ENCODE measurements at regions not wholly inside any gene's neighbourhood (a gene's known extent, or its start where the extent isn't known, plus 50 kb on each side); places are given as distances from the start of the nearest gene placed in this dataset.

DNA sequence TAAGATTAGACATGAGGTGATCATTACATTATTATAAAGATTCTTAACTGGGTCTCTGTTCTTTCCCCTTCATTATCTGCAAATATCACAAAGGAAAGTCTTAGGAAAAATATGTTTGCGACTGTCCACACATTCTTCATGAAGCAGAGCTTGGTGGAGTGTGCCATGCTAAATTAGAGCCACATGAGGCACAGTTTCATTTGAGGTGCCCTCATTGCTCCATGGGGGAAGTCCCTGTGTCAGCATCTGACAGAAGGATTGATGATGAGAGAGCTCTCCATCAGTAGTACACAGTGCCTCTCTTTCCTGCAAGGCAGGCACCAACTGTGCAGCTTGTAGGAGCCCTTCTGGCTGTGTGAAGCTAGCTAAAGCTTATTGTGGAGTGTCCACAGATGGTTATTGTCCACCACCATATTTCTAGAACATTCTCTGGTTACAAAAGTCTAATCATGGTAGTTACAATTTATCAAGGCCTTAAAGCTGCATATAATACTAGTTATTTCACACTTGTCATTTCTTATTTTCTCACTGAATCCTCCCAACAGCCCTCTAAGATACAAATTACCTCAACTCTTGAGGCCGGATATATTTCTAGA, 63.9 kb downstream of the C9orf152 start (continued):
- TF ChIP-seq WRNIP1 (IDR thresholded peaks at IDR 0.05; ENCODE audit: borderline replicate concordance, low read depth, low read length) = peak; percentile 86; the same call in 1 of the 2 replicates
- TF ChIP-seq SMC3 (IDR thresholded peaks at IDR 0.05; ENCODE audit: borderline replicate concordance, low read length) = 0 out of 2 replicates have a peak, but pooled peaks have one; percentile 13
- no peak for TF ChIP-seq CBX3 (IDR thresholded peaks at IDR 0.05; ENCODE audit: borderline replicate concordance, low read depth)
- TF ChIP-seq, protein P1, sequence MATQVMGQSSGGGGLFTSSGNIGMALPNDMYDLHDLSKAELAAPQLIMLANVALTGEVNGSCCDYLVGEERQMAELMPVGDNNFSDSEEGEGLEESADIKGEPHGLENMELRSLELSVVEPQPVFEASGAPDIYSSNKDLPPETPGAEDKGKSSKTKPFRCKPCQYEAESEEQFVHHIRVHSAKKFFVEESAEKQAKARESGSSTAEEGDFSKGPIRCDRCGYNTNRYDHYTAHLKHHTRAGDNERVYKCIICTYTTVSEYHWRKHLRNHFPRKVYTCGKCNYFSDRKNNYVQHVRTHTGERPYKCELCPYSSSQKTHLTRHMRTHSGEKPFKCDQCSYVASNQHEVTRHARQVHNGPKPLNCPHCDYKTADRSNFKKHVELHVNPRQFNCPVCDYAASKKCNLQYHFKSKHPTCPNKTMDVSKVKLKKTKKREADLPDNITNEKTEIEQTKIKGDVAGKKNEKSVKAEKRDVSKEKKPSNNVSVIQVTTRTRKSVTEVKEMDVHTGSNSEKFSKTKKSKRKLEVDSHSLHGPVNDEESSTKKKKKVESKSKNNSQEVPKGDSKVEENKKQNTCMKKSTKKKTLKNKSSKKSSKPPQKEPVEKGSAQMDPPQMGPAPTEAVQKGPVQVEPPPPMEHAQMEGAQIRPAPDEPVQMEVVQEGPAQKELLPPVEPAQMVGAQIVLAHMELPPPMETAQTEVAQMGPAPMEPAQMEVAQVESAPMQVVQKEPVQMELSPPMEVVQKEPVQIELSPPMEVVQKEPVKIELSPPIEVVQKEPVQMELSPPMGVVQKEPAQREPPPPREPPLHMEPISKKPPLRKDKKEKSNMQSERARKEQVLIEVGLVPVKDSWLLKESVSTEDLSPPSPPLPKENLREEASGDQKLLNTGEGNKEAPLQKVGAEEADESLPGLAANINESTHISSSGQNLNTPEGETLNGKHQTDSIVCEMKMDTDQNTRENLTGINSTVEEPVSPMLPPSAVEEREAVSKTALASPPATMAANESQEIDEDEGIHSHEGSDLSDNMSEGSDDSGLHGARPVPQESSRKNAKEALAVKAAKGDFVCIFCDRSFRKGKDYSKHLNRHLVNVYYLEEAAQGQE (IDR thresholded peaks at IDR 0.05; ENCODE audit: low read depth, low read length) = no peak
- no peak for TF ChIP-seq NR2F1 (conservative IDR thresholded peaks at IDR 0.05)
- no peak for TF ChIP-seq SIX5 (IDR thresholded peaks at IDR 0.05; ENCODE audit: low read depth, low read length, severe bottlenecking)
- TF ChIP-seq, protein P2, sequence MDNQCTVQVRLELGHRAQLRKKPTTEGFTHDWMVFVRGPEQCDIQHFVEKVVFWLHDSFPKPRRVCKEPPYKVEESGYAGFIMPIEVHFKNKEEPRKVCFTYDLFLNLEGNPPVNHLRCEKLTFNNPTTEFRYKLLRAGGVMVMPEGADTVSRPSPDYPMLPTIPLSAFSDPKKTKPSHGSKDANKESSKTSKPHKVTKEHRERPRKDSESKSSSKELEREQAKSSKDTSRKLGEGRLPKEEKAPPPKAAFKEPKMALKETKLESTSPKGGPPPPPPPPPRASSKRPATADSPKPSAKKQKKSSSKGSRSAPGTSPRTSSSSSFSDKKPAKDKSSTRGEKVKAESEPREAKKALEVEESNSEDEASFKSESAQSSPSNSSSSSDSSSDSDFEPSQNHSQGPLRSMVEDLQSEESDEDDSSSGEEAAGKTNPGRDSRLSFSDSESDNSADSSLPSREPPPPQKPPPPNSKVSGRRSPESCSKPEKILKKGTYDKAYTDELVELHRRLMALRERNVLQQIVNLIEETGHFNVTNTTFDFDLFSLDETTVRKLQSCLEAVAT (IDR thresholded peaks at IDR 0.05) = no peak
- no peak; the same call in 1 of the 2 replicates for TF ChIP-seq IKZF1 (conservative IDR thresholded peaks at IDR 0.05)
- TF ChIP-seq, protein P3, sequence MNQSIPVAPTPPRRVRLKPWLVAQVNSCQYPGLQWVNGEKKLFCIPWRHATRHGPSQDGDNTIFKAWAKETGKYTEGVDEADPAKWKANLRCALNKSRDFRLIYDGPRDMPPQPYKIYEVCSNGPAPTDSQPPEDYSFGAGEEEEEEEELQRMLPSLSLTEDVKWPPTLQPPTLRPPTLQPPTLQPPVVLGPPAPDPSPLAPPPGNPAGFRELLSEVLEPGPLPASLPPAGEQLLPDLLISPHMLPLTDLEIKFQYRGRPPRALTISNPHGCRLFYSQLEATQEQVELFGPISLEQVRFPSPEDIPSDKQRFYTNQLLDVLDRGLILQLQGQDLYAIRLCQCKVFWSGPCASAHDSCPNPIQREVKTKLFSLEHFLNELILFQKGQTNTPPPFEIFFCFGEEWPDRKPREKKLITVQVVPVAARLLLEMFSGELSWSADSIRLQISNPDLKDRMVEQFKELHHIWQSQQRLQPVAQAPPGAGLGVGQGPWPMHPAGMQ (IDR thresholded peaks at IDR 0.05; ENCODE audit: borderline replicate concordance) = no peak
- no peak for TF ChIP-seq NFYB (IDR thresholded peaks at IDR 0.05; ENCODE audit: insufficient read depth, low read depth, low read length)
- TF ChIP-seq, protein P4, sequence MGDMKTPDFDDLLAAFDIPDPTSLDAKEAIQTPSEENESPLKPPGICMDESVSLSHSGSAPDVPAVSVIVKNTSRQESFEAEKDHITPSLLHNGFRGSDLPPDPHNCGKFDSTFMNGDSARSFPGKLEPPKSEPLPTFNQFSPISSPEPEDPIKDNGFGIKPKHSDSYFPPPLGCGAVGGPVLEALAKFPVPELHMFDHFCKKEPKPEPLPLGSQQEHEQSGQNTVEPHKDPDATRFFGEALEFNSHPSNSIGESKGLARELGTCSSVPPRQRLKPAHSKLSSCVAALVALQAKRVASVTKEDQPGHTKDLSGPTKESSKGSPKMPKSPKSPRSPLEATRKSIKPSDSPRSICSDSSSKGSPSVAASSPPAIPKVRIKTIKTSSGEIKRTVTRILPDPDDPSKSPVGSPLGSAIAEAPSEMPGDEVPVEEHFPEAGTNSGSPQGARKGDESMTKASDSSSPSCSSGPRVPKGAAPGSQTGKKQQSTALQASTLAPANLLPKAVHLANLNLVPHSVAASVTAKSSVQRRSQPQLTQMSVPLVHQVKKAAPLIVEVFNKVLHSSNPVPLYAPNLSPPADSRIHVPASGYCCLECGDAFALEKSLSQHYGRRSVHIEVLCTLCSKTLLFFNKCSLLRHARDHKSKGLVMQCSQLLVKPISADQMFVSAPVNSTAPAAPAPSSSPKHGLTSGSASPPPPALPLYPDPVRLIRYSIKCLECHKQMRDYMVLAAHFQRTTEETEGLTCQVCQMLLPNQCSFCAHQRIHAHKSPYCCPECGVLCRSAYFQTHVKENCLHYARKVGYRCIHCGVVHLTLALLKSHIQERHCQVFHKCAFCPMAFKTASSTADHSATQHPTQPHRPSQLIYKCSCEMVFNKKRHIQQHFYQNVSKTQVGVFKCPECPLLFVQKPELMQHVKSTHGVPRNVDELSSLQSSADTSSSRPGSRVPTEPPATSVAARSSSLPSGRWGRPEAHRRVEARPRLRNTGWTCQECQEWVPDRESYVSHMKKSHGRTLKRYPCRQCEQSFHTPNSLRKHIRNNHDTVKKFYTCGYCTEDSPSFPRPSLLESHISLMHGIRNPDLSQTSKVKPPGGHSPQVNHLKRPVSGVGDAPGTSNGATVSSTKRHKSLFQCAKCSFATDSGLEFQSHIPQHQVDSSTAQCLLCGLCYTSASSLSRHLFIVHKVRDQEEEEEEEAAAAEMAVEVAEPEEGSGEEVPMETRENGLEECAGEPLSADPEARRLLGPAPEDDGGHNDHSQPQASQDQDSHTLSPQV (IDR thresholded peaks at IDR 0.05) = no peak
- TF ChIP-seq, protein P5, sequence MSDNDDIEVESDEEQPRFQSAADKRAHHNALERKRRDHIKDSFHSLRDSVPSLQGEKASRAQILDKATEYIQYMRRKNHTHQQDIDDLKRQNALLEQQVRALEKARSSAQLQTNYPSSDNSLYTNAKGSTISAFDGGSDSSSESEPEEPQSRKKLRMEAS (IDR thresholded peaks at IDR 0.05; ENCODE audit: low read depth, low read length) = 0 out of 2 replicates have a peak, but pooled peaks have one; percentile 60
- no peak for TF ChIP-seq EZH2 (IDR thresholded peaks at IDR 0.05; ENCODE audit: borderline replicate concordance, control insufficient read depth, low read depth, low read length)
- TF ChIP-seq SP1 (IDR thresholded peaks at IDR 0.05; ENCODE audit: low read depth, low read length) = no peak
- no peak for TF ChIP-seq IKZF2 (IDR thresholded peaks at IDR 0.05)
- no peak for TF ChIP-seq RB1 (IDR thresholded peaks at IDR 0.05; ENCODE audit: borderline replicate concordance)
- TF ChIP-seq, protein P6, sequence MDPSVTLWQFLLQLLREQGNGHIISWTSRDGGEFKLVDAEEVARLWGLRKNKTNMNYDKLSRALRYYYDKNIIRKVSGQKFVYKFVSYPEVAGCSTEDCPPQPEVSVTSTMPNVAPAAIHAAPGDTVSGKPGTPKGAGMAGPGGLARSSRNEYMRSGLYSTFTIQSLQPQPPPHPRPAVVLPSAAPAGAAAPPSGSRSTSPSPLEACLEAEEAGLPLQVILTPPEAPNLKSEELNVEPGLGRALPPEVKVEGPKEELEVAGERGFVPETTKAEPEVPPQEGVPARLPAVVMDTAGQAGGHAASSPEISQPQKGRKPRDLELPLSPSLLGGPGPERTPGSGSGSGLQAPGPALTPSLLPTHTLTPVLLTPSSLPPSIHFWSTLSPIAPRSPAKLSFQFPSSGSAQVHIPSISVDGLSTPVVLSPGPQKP (IDR thresholded peaks at IDR 0.05; ENCODE audit: low read depth, low read length) = no peak
- peak; percentile 58 for TF ChIP-seq DPF2 (IDR thresholded peaks at IDR 0.05)
- 0 out of 2 replicates have a peak, but pooled peaks have one; percentile 4 for TF ChIP-seq JUNB (IDR thresholded peaks at IDR 0.05)
